H1 (cell line): ENCODE measurements at regions not wholly inside any gene's neighbourhood (a gene's known extent, or its start where the extent isn't known, plus 50 kb on each side); places are given as distances from the start of the nearest gene placed in this dataset.

Experiments
- CTCF ChIA-PET: fragments of 300-600 bp; sonication (Branson Sonifier 250); formaldehyde crosslinking; loops from one replicate; lab custom pipeline; 2021; ENCODE audit not compliant: partially characterized antibody; lab: Charles Lee
- POLR2A ChIA-PET: fragments of 300-600 bp; sonication (Branson Sonifier 250); formaldehyde crosslinking; loops from one replicate; lab custom pipeline; 2021; ENCODE audit warnings: inconsistent platforms; ENCODE audit not compliant: partially characterized antibody; lab: Charles Lee
- DNase-seq, 2 experiments: peaks; one replicate each; pipeline versions ENCODE4 v3.0.0 to v3.0.0-alpha.2; 2010 to 2022; ENCODE audit warnings: low spot score in 2 of 2, low read depth in 1 of 2, mixed read lengths in 1 of 2
- FAIRE-seq: peaks from 2 replicates; lab custom pipeline; 2011; peaks lifted over from hg19 to GRCh38; lab: Jason Lieb, UNC
- H2AFZ ChIP-seq: 2 replicates; pipeline ENCODE4 v1.8.1; 2012; ENCODE audit warnings: low read length, inconsistent platforms
- H2AK5ac ChIP-seq: 2 replicates; pipeline ENCODE4 v1.6.1; 2013; ENCODE audit warnings: low read depth, low read length
- H2BK120ac ChIP-seq: replicated peaks from 2 replicates; pipeline ENCODE3; 2013; ENCODE audit warnings: low read depth, low read length, inconsistent platforms
- H2BK12ac ChIP-seq: 2 replicates; pipeline ENCODE4 v1.6.1; 2013; ENCODE audit warnings: low read depth, low read length
- H2BK15ac ChIP-seq: 2 replicates; pipeline ENCODE4 v1.6.1; 2013; ENCODE audit warnings: low read length
- H2BK20ac ChIP-seq: 2 replicates; pipeline ENCODE4 v1.6.1; 2013; ENCODE audit warnings: low read length
- H2BK5ac ChIP-seq: 2 replicates; pipeline ENCODE4 v1.6.1; 2013; ENCODE audit warnings: low read depth, low read length
- H3K14ac ChIP-seq: 2 replicates; pipeline ENCODE4 v1.6.1; 2013; ENCODE audit warnings: inconsistent platforms; ENCODE audit not compliant: insufficient read length
- H3K18ac ChIP-seq: 2 replicates; pipeline ENCODE4 v1.6.1; 2013; ENCODE audit warnings: low read length; ENCODE audit errors: extremely low read depth
- H3K23ac ChIP-seq: 2 replicates; pipeline ENCODE4 v1.6.1; 2013; ENCODE audit warnings: inconsistent platforms; ENCODE audit not compliant: insufficient read length
- H3K23me2 ChIP-seq: 2 replicates; pipeline ENCODE4 v1.6.1; 2013; ENCODE audit warnings: low read depth, low read length
- H3K27ac ChIP-seq: 2 replicates; pipeline ENCODE4 v1.6.1; 2011; ENCODE audit warnings: low read depth, low read length, inconsistent platforms
- H3K27me3 ChIP-seq, 4 experiments: replicated peaks in 1 of 4; 1 replicate in 1 of 4; 2 replicates in 3 of 4; pipeline versions ENCODE4 v1.6.1 to v1.8.1; 2011 to 2013; ENCODE audit warnings: low read length in 3 of 4, mild to moderate bottlenecking in 3 of 4, inconsistent platforms in 2 of 4, mixed read lengths in 2 of 4, moderate library complexity in 1 of 4; ENCODE audit not compliant: control insufficient read depth in 3 of 4, insufficient read depth in 3 of 4; ENCODE audit errors: extremely low read depth in 1 of 4
- H3K36me3 ChIP-seq, 4 experiments: 2 replicates each; pipeline versions ENCODE4 v1.6.1 to v1.8.1; 2011 to 2013; ENCODE audit warnings: mild to moderate bottlenecking in 4 of 4, low read length in 3 of 4, moderate library complexity in 2 of 4, control low read depth in 1 of 4, inconsistent platforms in 1 of 4; ENCODE audit not compliant: insufficient read depth in 4 of 4, control insufficient read depth in 2 of 4
- H3K4ac ChIP-seq: replicated peaks from 2 replicates; pipeline ENCODE3; 2013; ENCODE audit warnings: low read length, low read depth, mixed read lengths, inconsistent platforms; ENCODE audit not compliant: insufficient read length
- H3K4me1 ChIP-seq, 4 experiments: replicated peaks in 1 of 4; 1 replicate in 1 of 4; 2 replicates in 3 of 4; pipeline versions ENCODE4 v1.6.1 to v1.8.1; 2011 to 2013; ENCODE audit warnings: low read length in 3 of 4, inconsistent platforms in 2 of 4, mixed read lengths in 1 of 4; ENCODE audit not compliant: insufficient read depth in 4 of 4, control insufficient read depth in 3 of 4
- H3K4me2 ChIP-seq, 2 experiments: 2 replicates each; pipeline versions ENCODE4 v1.6.1 to v1.8.1; 2011 to 2013; ENCODE audit warnings: low read depth in 2 of 2, low read length in 2 of 2, control low read depth in 1 of 2, inconsistent platforms in 1 of 2, mild to moderate bottlenecking in 1 of 2; ENCODE audit not compliant: insufficient read depth in 1 of 2
- H3K4me3 ChIP-seq, 4 experiments: fragments of 200-600, 300-600 bp in 1 of 4; sonication (generic), shearing (Covaris generic), sonication (Bioruptor Twin) in 1 of 4; 2 replicates each; pipeline versions ENCODE4 v1.5.1 to v1.8.1; 2011 to 2016; ENCODE audit warnings: low read length in 4 of 4, low read depth in 3 of 4, control low read depth in 2 of 4, inconsistent platforms in 2 of 4, mild to moderate bottlenecking in 2 of 4, mixed read lengths in 1 of 4, moderate library complexity in 1 of 4; ENCODE audit not compliant: insufficient read depth in 2 of 4; ENCODE audit errors: extremely low read depth in 1 of 4
- H3K56ac ChIP-seq: replicated peaks from 2 replicates; pipeline ENCODE3; 2013; ENCODE audit warnings: low read depth, mild to moderate bottlenecking, mixed read lengths, low read length, inconsistent platforms; ENCODE audit not compliant: insufficient read length
- H3K79me1 ChIP-seq: 2 replicates; pipeline ENCODE4 v1.6.1; 2013; ENCODE audit warnings: low read depth, low read length, control low read depth
- H3K79me2 ChIP-seq, 2 experiments: 2 replicates each; pipeline versions ENCODE4 v1.6.1 to v1.8.1; 2012 to 2013; ENCODE audit warnings: low read length in 2 of 2, mild to moderate bottlenecking in 2 of 2, inconsistent platforms in 1 of 2; ENCODE audit not compliant: insufficient read depth in 2 of 2, control insufficient read depth in 1 of 2
- H3K9ac ChIP-seq, 4 experiments: replicated peaks in 1 of 4; 1 replicate in 1 of 4; 2 replicates in 3 of 4; pipeline versions ENCODE4 v1.6.1 to v1.8.1; 2011 to 2013; ENCODE audit warnings: low read depth in 3 of 4, low read length in 3 of 4, control low read depth in 2 of 4, mild to moderate bottlenecking in 2 of 4, moderate library complexity in 2 of 4, inconsistent platforms in 1 of 4; ENCODE audit errors: extremely low read depth in 1 of 4
- H3K9me3 ChIP-seq, 2 experiments: 2 replicates each; pipeline versions ENCODE4 v1.6.1 to v1.8.1; 2012 to 2013; ENCODE audit warnings: mild to moderate bottlenecking in 2 of 2, moderate library complexity in 2 of 2, control low read depth in 1 of 2, inconsistent platforms in 1 of 2, low read depth in 1 of 2, low read length in 1 of 2, mixed read lengths in 1 of 2; ENCODE audit not compliant: insufficient read depth in 2 of 2
- H4K20me1 ChIP-seq, 2 experiments: replicated peaks in 1 of 2; 2 replicates each; pipeline versions ENCODE3 to v1.8.1; 2011 to 2013; ENCODE audit warnings: inconsistent platforms in 2 of 2, low read length in 2 of 2, mild to moderate bottlenecking in 1 of 2; ENCODE audit not compliant: insufficient read depth in 2 of 2, control insufficient read depth in 1 of 2
- H4K5ac ChIP-seq: 2 replicates; pipeline ENCODE4 v1.6.1; 2013; ENCODE audit warnings: low read length, low read depth, mixed read lengths, inconsistent platforms; ENCODE audit not compliant: insufficient read length
- H4K8ac ChIP-seq: 2 replicates; pipeline ENCODE4 v1.8.0; 2013; ENCODE audit warnings: mild to moderate bottlenecking, moderate library complexity, low read length, inconsistent platforms; ENCODE audit not compliant: insufficient read depth; ENCODE audit errors: extremely low read depth
- H4K91ac ChIP-seq: replicated peaks from 2 replicates; pipeline ENCODE3; 2013; ENCODE audit warnings: low read length, mixed read lengths, inconsistent platforms; ENCODE audit not compliant: insufficient read length
- ASH2L ChIP-seq: fragments of 200-600, 300-600 bp; sonication (generic); IDR thresholded peaks from one replicate; pipeline ENCODE4 v1.7.1; 2017; ENCODE audit warnings: low read length
- CTCF ChIP-seq, 3 experiments: IDR thresholded peaks; 1 replicate in 2 of 3; 2 replicates in 1 of 3; pipeline versions ENCODE4 v1.5.1 to v1.6.1; 2011; ENCODE audit warnings: low read length in 3 of 3, mild to moderate bottlenecking in 3 of 3, inconsistent platforms in 2 of 3, low read depth in 1 of 3, moderate library complexity in 1 of 3; ENCODE audit not compliant: insufficient read depth in 1 of 3; ENCODE audit errors: control extremely low read depth in 1 of 3
- EGR1 ChIP-seq: IDR thresholded peaks from 2 replicates; pipeline ENCODE4 v1.6.1; 2011; ENCODE audit warnings: low read depth, low read length, borderline replicate concordance
- FOSL1 ChIP-seq: IDR thresholded peaks from 2 replicates; pipeline ENCODE4 v1.6.1; 2011; ENCODE audit warnings: mild to moderate bottlenecking, low read depth, low read length, moderate library complexity; ENCODE audit not compliant: insufficient read depth
- JUND ChIP-seq: IDR thresholded peaks from 2 replicates; pipeline ENCODE4 v1.6.1; 2011; ENCODE audit warnings: mild to moderate bottlenecking, improper control_type of control experiment, low read length
- KDM4A ChIP-seq: IDR thresholded peaks from one replicate; pipeline ENCODE4 v1.7.1; 2012; ENCODE audit warnings: low read depth, mild to moderate bottlenecking, moderate library complexity, low read length, inconsistent platforms; ENCODE audit not compliant: severe bottlenecking
- NRF1 ChIP-seq: IDR thresholded peaks from 2 replicates; pipeline ENCODE4 v1.6.1; 2011; ENCODE audit warnings: mild to moderate bottlenecking, low read depth, low read length, improper control_type of control experiment
- PHF8 ChIP-seq: fragments of 200-600 bp; sonication (generic); conservative IDR thresholded peaks from 2 replicates; pipeline ENCODE4 v1.7.1; 2012; ENCODE audit warnings: low read depth, mild to moderate bottlenecking, inconsistent platforms, low read length, moderate library complexity
- POLR2AphosphoS5 ChIP-seq: IDR thresholded peaks from 2 replicates; pipeline ENCODE4 v1.6.1; 2011; ENCODE audit warnings: low read depth, low read length
- RXRA ChIP-seq: IDR thresholded peaks from 2 replicates; pipeline ENCODE4 v1.6.1; 2011; ENCODE audit warnings: low read depth, mild to moderate bottlenecking, low read length, moderate library complexity; ENCODE audit not compliant: insufficient read depth
- TBP ChIP-seq: IDR thresholded peaks from 2 replicates; pipeline ENCODE4 v1.6.1; 2011; ENCODE audit warnings: low read depth, low read length, improper control_type of control experiment
- WGBS, 2 experiments: shearing (Covaris generic) in 1 of 2; methylation state at CpG; one replicate each; pipeline versions ENCODE4 v1.1.6 to v1.1.7; 2013 to 2015; ENCODE audit warnings: low lambda C conversion rate in 2 of 2, mixed read lengths in 2 of 2, inconsistent platforms in 1 of 2, low coverage in 1 of 2, missing lambda C conversion rate in 1 of 2; ENCODE audit not compliant: insufficient replicate concordance in 2 of 2, insufficient coverage in 1 of 2, insufficient read length in 1 of 2; ENCODE audit errors: extremely low coverage in 1 of 2, missing lambda C conversion rate in 1 of 2; 5-methylcytosine and 5-hydroxymethylcytosine counted together

GRCh38 chr9:84072621-84073180 lies 92.1 kb downstream of the RMI1 start:
- H2BK5ac ChIP-seq, result no peak overlapping the region
- no peak overlapping the region for H2AFZ ChIP-seq
- H3K4ac ChIP-seq, result no peak overlapping the region
- H2BK120ac ChIP-seq, result no peak overlapping the region
- H2BK20ac ChIP-seq, result no peak overlapping the region
- DNase-seq (no peak), FAIRE-seq (no peak)
- H2AK5ac ChIP-seq, result no peak overlapping the region
- H2BK12ac ChIP-seq, result no peak overlapping the region
- H3K56ac ChIP-seq, result no peak overlapping the region
- no peaks in the 10 kb centered on the region for H3K36me3 ChIP-seq
- ChIA-PET POLR2A (interaction anchor here (1.8 kb wide), 1 partner anchor 92 kb away, joined by 4 read pairs; the partner anchor contains the start of genes HNRNPK and RMI1), CTCF (no interaction called here)
- H4K91ac ChIP-seq, result no peak overlapping the region
- no peaks in the 10 kb centered on the region for H4K20me1 ChIP-seq
- H3K23ac ChIP-seq, result no peak overlapping the region
- no peak overlapping the region for H2BK15ac ChIP-seq
- no peaks in the 10 kb centered on the region for H3K23me2 ChIP-seq
- no peak overlapping the region for H3K4me3 ChIP-seq
- no peaks in the 10 kb centered on the region for H3K4me1 ChIP-seq
- H4K8ac ChIP-seq, result no peak overlapping the region
- no peaks in the 10 kb centered on the region; a peak in 1 of 4 replicates for H3K9me3 ChIP-seq
- 91% methylated on average over 3 of the region's 3 CpGs; no CpG with 5 or more reads in 1 of the 2 experiments for WGBS, 2 experiments
- no peak overlapping the region for H3K14ac ChIP-seq
- H3K4me2 ChIP-seq, result no peak overlapping the region
- no peak overlapping the region for H4K5ac ChIP-seq
- no peak overlapping the region for H3K9ac ChIP-seq
- H3K27me3 ChIP-seq, result no peaks in the 10 kb centered on the region
- no peak overlapping the region for H3K27ac ChIP-seq
- H3K79me2 ChIP-seq, result no peaks in the 10 kb centered on the region
- H3K79me1 ChIP-seq, result no peaks in the 10 kb centered on the region
- H3K18ac ChIP-seq, result no peak overlapping the region
- TF ChIP-seq RXRA (no peak), TBP (no peak), EGR1 (no peak), PHF8 (no peak), POLR2AphosphoS5 (no peak), ASH2L (no peak), KDM4A (no peak), JUND (no peak), FOSL1 (no peak), NRF1 (no peak), CTCF (IDR thresholded peaks at IDR 0.05; ENCODE audit: control extremely low read depth in 1 of 3, insufficient read depth in 1 of 3, low read depth in 1 of 3, low read length in 3 of 3) (no peak)
